PC-9 (cell line): ENCODE measurements at regions not wholly inside any gene's neighbourhood (a gene's known extent, or its start where the extent isn't known, plus 50 kb on each side); places are given as distances from the start of the nearest gene placed in this dataset.

ENCODE experiments used
- BruUV-seq: library from RNA; stranded (reverse); fragments of 400-500 nt; replicated peaks from 2 replicates; lab custom pipeline; 2021; lab: Mats Ljungman, UMichigan
- CTCF ChIA-PET: fragments of 300-600 bp; sonication (Branson Sonifier 250); formaldehyde crosslinking; loops from one replicate; lab custom pipeline; 2022; ENCODE audit warnings: antibody characterized with exemption; lab: Charles Lee
- POLR2A ChIA-PET: fragments of 300-600 bp; sonication (Branson Sonifier 250); formaldehyde crosslinking; loops from one replicate; lab custom pipeline; 2022; ENCODE audit warnings: antibody characterized with exemption; ENCODE audit not compliant: unreplicated experiment; lab: Charles Lee
- DNase-seq, 2 experiments: peaks; one replicate each; pipeline versions ENCODE4 v3.0.0 to v3.0.0-alpha.2; 2015 to 2022; ENCODE audit warnings: mixed read lengths in 1 of 2
- H2AFZ ChIP-seq: fragments of 200-600 bp; sonication (generic); 2 replicates; pipeline ENCODE4 v1.8.1; 2017; ENCODE audit warnings: antibody characterized with exemption
- H3F3A ChIP-seq: fragments of 200-600 bp; sonication (generic); 2 replicates; pipeline ENCODE4 v1.8.1; 2017; ENCODE audit warnings: antibody characterized with exemption, mild to moderate bottlenecking, low read depth; ENCODE audit not compliant: insufficient read depth
- H3K27ac ChIP-seq: fragments of 200-600 bp; sonication (generic); 2 replicates; pipeline ENCODE4 v1.6.1; 2016; ENCODE audit warnings: mixed run types
- H3K27me3 ChIP-seq: fragments of 200-600 bp; sonication (generic); 2 replicates; pipeline ENCODE4 v1.6.1; 2016; ENCODE audit warnings: low read depth, mixed run types; ENCODE audit not compliant: insufficient read depth
- H3K36me3 ChIP-seq: fragments of 200-600 bp; sonication (generic); 2 replicates; pipeline ENCODE4 v1.6.1; 2016; ENCODE audit warnings: low read depth, mixed run types
- H3K4me1 ChIP-seq: fragments of 200-600 bp; sonication (generic); replicated peaks from 2 replicates; pipeline ENCODE4 v1.6.1; 2016; ENCODE audit warnings: mixed run types; ENCODE audit not compliant: insufficient read depth
- H3K4me2 ChIP-seq: fragments of 200-600 bp; sonication (generic); 2 replicates; pipeline ENCODE4 v1.6.1; 2017; ENCODE audit warnings: mixed run types
- H3K4me3 ChIP-seq: fragments of 200-600 bp; sonication (generic); 2 replicates; pipeline ENCODE4 v1.6.1; 2016; ENCODE audit warnings: mixed run types
- H3K79me2 ChIP-seq: fragments of 200-600 bp; sonication (generic); 2 replicates; pipeline ENCODE4 v1.6.1; 2017; ENCODE audit warnings: low read depth, mixed run types
- H3K9me2 ChIP-seq: fragments of 200-600 bp; sonication (generic); 2 replicates; pipeline ENCODE4 v1.8.1; 2017; ENCODE audit warnings: mild to moderate bottlenecking; ENCODE audit not compliant: insufficient read depth
- H3K9me3 ChIP-seq: fragments of 200-600 bp; sonication (generic); 2 replicates; pipeline ENCODE4 v1.8.1; 2016; ENCODE audit warnings: low read depth; ENCODE audit not compliant: insufficient read depth
- H4K20me1 ChIP-seq: fragments of 200-600 bp; sonication (generic); 2 replicates; pipeline ENCODE4 v1.8.1; 2017; ENCODE audit not compliant: insufficient read depth
- EZH2 ChIP-seq: fragments of 200-600 bp; sonication (generic); IDR thresholded peaks from 2 replicates; pipeline ENCODE4 v1.8.0; 2017; ENCODE audit warnings: antibody characterized with exemption, low read depth
- intact Hi-C: fragments of 100-400 bp; cut with micrococcal nuclease; formaldehyde crosslinking; loops from one replicate; pipeline ENCODE4 v1.10.0; 2022; ENCODE audit not compliant: unreplicated experiment
- TF ChIP-seq, protein P1 (sequence below): fragments of 200-600 bp; sonication (generic); conservative IDR thresholded peaks from 2 replicates; pipeline ENCODE4 v1.6.1; 2017; ENCODE audit warnings: mixed run types, antibody characterized with exemption, mild to moderate bottlenecking, moderate library complexity

DNA sequence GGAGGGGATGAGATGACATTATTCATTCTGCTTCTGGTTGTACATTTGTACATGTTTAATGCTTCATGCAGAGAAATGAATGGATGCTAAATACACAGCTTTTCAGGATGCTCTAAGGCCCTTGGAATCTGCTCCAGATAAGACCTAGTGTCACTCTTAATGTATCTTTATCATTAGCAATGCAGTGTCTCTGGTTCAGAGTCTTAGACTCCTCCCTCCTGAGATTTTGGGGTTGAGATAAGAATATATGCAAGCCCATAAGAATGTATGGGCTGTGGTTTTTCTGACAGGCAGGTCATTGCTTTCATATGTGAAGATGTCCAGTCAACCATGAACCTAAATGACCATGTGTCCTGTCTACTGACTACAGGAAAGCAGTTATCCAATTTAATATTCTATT lies 415.5 kb downstream of the RPS6KC1 start:
- Histone ChIP-seq H4K20me1 (no peaks in the 10 kb centered on the region), H2AFZ (no peak overlapping the region), H3K36me3 (no peaks in the 10 kb centered on the region), H3K27ac (peak overlapping the region; percentile 94), H3K79me2 (no peaks in the 10 kb centered on the region), H3K4me2 (peak overlapping the region; percentile 46; the same call in 1 of the 2 replicates), H3K9me2 (no peaks in the 10 kb centered on the region), H3K27me3 (no peaks in the 10 kb centered on the region), H3K9me3 (no peaks in the 10 kb centered on the region), H3F3A (peaks cover 22% of the 10 kb centered on the region), H3K4me3 (no peak overlapping the region), H3K4me1 (peaks cover 41% of the 10 kb centered on the region)
- BruUV-seq = no TSS peak
- intact Hi-C loops = no loop called here
- ChIA-PET POLR2A (no interaction called here), CTCF (no interaction called here)
- DNase-seq = peak in 1 of 2 experiments; percentile 64
- TF ChIP-seq, protein P1, sequence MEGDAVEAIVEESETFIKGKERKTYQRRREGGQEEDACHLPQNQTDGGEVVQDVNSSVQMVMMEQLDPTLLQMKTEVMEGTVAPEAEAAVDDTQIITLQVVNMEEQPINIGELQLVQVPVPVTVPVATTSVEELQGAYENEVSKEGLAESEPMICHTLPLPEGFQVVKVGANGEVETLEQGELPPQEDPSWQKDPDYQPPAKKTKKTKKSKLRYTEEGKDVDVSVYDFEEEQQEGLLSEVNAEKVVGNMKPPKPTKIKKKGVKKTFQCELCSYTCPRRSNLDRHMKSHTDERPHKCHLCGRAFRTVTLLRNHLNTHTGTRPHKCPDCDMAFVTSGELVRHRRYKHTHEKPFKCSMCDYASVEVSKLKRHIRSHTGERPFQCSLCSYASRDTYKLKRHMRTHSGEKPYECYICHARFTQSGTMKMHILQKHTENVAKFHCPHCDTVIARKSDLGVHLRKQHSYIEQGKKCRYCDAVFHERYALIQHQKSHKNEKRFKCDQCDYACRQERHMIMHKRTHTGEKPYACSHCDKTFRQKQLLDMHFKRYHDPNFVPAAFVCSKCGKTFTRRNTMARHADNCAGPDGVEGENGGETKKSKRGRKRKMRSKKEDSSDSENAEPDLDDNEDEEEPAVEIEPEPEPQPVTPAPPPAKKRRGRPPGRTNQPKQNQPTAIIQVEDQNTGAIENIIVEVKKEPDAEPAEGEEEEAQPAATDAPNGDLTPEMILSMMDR = no peak
- TF ChIP-seq EZH2 = no peak

DNA sequence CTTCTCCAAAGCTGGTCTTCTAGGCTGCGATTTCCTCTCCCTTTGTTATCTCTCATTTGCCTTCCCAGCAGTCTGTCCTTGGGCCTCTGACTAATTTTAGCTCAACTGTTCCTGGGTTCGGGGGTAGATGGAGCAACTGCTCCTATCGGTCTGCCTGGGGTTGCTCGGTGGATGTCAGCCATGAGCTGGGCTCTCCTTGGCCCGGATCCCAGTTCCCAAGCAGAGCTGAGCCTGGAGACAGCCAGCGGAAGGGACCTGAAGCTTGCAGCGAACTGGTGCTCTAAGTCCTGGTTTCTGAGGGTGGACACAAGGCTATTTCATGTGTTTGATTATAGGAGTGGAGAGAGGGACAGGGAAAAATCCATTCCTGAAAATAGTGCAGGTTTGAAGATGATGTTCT lies 423.0 kb downstream of the RPS6KC1 start:
- no peak for DNase-seq
- no TSS peak for BruUV-seq
- H3K27ac ChIP-seq = no peak overlapping the region
- H3K27me3 ChIP-seq = no peaks in the 10 kb centered on the region
- no peaks in the 10 kb centered on the region for H3F3A ChIP-seq
- no peaks in the 10 kb centered on the region for H3K79me2 ChIP-seq
- no peaks in the 10 kb centered on the region for H3K36me3 ChIP-seq
- H3K4me3 ChIP-seq = no peak overlapping the region
- ChIA-PET CTCF (interaction anchor here (0.7 kb wide), 1 partner anchor 25 kb away, joined by 10 read pairs; no protein-coding TSS in a partner anchor), POLR2A (no interaction called here)
- no peak overlapping the region for H3K4me2 ChIP-seq
- no peak overlapping the region for H2AFZ ChIP-seq
- H3K9me2 ChIP-seq = no peaks in the 10 kb centered on the region
- no peaks in the 10 kb centered on the region for H4K20me1 ChIP-seq
- no peaks in the 10 kb centered on the region for H3K4me1 ChIP-seq
- intact Hi-C loops = no loop called here
- no peak for TF ChIP-seq EZH2
- TF ChIP-seq, protein P1 = no peak
- no peaks in the 10 kb centered on the region for H3K9me3 ChIP-seq

DNA sequence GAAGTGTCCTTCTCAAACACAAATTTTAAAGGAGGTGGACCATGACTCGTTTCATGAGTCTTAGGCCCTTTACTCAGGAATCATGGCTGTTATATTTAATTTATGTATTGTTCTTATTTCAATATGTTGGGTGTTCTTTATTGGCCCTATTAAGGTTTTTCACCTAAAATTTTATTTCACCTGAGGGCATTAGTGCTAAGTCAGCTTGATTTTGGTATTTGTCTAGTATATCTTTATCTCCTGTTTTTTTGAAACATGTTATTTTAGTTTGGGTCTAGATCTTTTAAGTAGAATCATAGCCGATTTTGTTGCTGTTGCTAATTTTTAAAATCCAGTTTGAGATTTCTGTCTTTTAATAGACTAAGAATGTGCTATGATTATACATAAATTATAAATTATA lies 430.4 kb downstream of the RPS6KC1 start:
- H4K20me1 ChIP-seq = no peaks in the 10 kb centered on the region
- H3F3A ChIP-seq = no peaks in the 10 kb centered on the region
- POLR2A ChIA-PET = no interaction called here
- H3K4me1 ChIP-seq = no peaks in the 10 kb centered on the region
- no peak overlapping the region for H3K27ac ChIP-seq
- H3K4me3 ChIP-seq = no peak overlapping the region
- TF ChIP-seq, protein P1 = no peak
- no peak for TF ChIP-seq EZH2
- no TSS peak for BruUV-seq
- DNase-seq = no peak
- H3K27me3 ChIP-seq = no peaks in the 10 kb centered on the region
- H3K9me3 ChIP-seq = no peaks in the 10 kb centered on the region
- intact Hi-C loops = no loop called here
- no peak overlapping the region for H2AFZ ChIP-seq
- no peak overlapping the region for H3K4me2 ChIP-seq
- H3K79me2 ChIP-seq = no peaks in the 10 kb centered on the region
- no peaks in the 10 kb centered on the region for H3K36me3 ChIP-seq
- CTCF ChIA-PET = no interaction called here
- no peaks in the 10 kb centered on the region for H3K9me2 ChIP-seq
